ENCODE measurements at regions not wholly inside any gene's neighbourhood (a gene's known extent, or its start where the extent isn't known, plus 50 kb on each side); places are given as distances from the start of the nearest gene placed in this dataset.
"Not testable (repeated sequence)": the region's sequence is repeated elsewhere in the genome, so short reads cannot be mapped to it uniquely, and the experiment has no call there.

- DNase-seq (ENCODE audit: low read depth, low spot score), result no peak
Observed at GRCh38 chr10:108612485-108612884, 1310.8 kb downstream of the XPNPEP1 start.

- DNase-seq (ENCODE audit: low read depth, low spot score), result no peak
Observed at GRCh38 chr10:108608860-108609259, 1314.5 kb downstream of the XPNPEP1 start.

GRCh38 chr10:108601851-108602250 lies 1321.5 kb downstream of the XPNPEP1 start:
- no peak for DNase-seq (ENCODE audit: low read depth, low spot score)

DNA sequence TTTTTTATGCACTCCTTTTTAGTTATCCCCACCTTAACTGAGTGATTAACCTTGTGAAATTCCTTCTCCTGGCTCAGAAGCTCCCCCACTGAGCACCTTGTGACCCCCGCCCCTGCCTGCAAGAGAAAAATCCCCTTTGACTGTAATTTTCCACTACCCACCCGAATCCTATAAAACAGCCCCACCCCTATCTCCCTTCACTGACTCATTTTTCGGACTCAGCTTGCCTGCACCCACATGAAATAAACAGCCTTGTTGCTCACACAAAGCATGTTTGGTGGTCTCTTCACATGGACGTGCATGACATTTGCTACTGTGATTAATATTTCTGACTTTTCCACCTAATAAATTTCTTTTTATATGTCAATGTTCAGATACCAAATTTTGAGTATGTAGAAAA lies 1322.8 kb downstream of the XPNPEP1 start:
- DNase-seq (ENCODE audit: low read depth, low spot score), result not testable (repeated sequence)

DNA sequence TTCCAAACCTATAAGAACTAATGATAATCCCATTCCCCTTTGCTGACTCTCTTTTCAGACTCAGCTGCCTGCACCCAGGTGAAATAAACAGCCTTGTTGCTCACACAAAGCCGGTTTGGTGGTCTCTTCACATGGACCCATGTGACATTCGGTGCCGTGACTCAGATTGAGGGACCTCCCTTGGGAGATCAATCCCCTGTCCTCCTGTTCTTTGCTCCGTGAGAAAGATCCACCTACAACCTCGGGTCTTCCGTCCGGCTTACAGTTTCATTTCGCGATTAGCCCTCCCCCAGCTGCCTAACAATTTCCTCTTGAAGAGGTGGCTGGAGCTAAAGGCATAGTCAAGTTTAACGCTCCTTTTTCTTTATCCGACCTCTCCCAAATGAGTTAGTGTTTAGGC lies 1324.0 kb downstream of the XPNPEP1 start:
- not testable (repeated sequence) for DNase-seq (ENCODE audit: low read depth, low spot score)

DNA sequence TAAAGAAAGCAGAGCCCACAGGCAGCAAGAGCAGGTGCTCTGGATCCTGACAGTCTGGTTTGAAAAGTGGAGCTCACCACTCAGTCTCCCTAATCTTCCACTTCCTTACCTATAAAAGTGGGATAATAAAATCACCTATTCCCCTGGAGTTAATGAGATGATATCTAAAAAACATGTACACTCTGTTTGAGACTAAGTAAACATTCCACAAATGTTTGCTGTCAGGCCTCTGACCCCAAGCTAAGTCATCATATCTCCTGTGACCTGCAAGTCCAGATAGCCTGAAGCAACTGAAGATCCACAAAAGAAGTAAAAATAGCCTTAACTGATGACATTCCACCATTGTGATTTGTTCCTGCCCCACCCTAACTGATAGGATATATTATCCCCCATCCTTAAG lies 1324.5 kb downstream of the XPNPEP1 start:
- DNase-seq (ENCODE audit: low read depth, low spot score), result no peak

- peak; percentile 64 for DNase-seq (ENCODE audit: low read depth, low spot score)
Observed at GRCh38 chr10:108598320-108598695, 1325.0 kb downstream of the XPNPEP1 start.

DNA sequence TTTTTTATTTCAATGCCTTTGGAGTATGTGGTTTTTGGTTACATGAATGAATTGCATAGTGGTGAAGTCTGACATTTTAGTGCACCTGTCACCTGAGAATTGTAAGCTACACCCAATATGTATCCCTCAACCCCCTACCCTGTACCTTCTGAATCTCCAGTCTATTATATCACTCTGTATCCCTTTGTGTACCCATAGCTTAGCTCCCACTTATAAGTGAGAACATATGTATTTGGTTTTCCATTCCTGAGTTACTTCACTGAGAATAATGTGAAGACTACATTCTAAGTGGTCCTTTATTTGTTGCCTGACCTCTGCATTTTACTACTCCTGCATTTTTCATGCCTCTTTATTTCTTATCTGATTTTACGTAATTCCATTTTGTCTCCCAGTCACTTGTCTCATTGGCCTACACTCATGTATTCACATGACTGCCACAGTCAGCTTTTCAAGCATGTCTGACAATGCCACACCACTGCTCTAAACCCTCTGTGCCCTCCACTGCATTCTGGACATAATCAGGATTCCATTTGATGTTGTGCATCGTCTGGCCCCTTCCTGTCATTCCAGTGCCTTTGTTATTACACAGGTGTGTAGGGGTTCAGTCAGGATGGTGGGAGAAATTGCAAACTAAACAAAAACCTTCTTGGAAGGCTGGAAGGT lies 1325.5 kb downstream of the XPNPEP1 start:
- DNase-seq (ENCODE audit: low read depth, low spot score), result no peak

DNA sequence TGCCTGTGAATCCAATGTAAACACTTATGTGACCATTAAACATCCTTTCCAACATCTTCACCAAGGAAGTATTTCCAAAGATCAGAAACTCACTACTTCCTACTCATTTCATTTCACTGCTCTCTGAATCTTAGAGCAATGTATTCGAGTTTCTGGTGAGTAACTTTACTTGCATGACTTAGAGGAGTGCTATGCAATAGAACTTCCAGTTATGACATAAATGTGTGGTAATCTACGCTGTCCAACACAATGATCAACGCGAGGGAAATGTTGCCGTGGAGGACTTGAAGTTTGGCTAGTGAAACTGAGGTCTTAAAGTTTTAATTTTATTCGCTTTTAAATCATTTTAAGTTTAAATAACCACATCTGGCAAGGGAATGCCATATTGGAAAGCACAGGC lies 1326.3 kb downstream of the XPNPEP1 start:
- DNase-seq (ENCODE audit: low read depth, low spot score), result no peak

GRCh38 chr10:108592956-108593355 lies 1330.4 kb downstream of the XPNPEP1 start:
- DNase-seq (ENCODE audit: low read depth, low spot score), result no peak

GRCh38 chr10:108591417-108591816 lies 1331.9 kb downstream of the XPNPEP1 start:
- no peak for DNase-seq (ENCODE audit: low read depth, low spot score)

- DNase-seq (ENCODE audit: low read depth, low spot score), result no peak
Observed at GRCh38 chr10:108586424-108586823, 1336.9 kb downstream of the XPNPEP1 start.

DNA sequence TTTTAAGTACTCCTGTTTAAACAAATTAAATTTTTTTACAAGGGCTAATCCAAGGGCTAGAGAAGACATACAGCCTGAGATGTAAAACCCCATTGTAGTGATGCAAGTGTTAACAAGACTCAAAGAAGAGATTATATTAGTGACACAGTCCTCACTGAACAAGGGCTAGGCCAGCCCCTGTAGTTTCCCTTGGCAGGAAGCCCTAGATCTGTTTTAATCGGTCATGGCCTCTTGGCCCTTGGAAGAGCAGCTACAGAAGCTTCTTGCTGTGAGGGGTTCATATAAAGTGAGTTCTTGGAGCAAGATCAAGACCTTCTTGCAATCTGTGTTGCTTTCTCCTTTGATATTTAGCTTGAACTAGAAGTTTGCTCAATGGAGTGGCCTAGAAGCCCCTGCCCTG lies 1339.4 kb downstream of the XPNPEP1 start:
- no peak for DNase-seq (ENCODE audit: low read depth, low spot score)

DNA sequence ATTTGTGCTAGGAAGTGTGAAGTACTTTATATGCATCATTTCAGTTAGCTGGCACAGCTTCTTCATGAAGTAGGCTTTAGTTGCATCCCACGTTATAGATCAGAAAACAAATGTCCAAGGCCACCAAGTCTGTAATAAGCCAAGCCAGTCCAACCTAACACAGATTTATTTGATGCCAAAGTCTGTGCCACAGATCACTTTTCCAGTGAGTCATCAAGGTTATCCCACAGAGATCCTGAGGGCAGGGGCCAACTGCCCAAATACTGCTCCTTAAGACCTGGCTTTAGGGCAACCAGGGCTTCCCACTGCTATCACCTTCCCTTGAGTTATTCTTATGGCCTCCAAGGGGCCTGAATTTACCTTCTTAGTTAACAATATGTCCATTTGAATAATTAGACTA lies 1340.4 kb downstream of the XPNPEP1 start:
- no peak for DNase-seq (ENCODE audit: low read depth, low spot score)

DNA sequence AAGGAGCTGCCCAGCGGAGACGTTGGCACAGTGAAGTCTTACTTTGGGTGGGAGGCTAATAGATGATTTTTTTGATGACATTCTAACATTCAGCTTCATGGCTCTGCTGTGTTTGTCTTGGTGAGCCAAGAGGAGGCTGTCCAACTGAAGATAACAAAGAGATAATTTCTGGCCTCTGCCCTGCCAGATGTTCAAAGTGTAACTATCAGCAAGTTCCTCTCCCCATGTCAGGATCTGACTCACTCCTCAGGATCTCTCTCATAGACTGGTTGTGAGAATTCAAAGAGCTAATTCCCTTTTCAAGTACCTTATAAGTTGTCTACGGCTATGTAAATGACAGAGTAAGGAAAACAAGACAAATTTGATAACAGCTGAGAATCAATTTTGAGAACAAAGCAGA lies 1340.9 kb downstream of the XPNPEP1 start:
- DNase-seq (ENCODE audit: low read depth, low spot score), result no peak

DNA sequence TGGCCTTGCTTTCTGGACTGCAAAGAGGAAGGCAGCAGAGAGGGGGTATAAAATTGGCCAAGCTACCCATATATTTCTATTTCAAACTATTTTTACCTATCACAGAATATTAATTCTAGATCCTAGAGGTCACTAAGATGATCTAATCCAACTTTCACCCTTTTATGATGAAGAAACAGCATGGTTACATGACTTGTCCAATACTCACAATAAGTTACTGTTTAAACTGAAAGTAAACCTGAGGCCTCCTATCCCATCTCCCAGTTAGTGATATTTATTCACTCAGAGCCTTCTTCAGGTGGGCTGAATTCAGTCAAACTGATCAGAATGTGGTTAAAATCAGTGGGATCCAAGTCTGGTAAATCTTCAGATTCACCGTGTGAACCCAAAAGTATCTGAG lies 1345.1 kb downstream of the XPNPEP1 start:
- DNase-seq (ENCODE audit: low read depth, low spot score), result no peak

- DNase-seq (ENCODE audit: low read depth, low spot score), result no peak
Observed at GRCh38 chr10:108574233-108574632, 1349.1 kb downstream of the XPNPEP1 start.

GRCh38 chr10:108568824-108569223 lies 1354.5 kb downstream of the XPNPEP1 start:
- no peak for DNase-seq (ENCODE audit: low read depth, low spot score)

GRCh38 chr10:108567899-108568752 lies 1355.2 kb downstream of the XPNPEP1 start:
- no peak for DNase-seq (ENCODE audit: low read depth, low spot score)

GRCh38 chr10:108566316-108567107 lies 1356.8 kb downstream of the XPNPEP1 start:
- no peak for DNase-seq (ENCODE audit: low read depth, low spot score)

DNA sequence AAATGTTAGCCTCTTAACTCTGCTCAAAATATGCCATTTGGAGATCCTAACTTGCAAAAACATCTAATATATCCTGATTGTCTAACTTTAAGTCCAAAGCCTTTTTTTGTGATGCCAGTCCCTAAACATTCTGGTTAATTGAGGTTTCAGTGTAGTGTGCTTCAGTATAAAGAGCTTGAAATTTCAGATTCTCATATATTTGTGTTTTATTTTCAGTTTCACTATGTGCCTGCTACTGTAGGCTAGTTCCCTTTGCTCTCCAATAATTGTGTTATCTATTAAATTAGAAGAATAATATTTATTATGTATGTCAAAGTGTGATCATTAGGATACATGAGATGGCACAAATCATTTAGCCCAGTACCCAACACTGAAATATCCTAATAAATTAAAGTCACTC lies 1361.2 kb downstream of the XPNPEP1 start:
- no peak for DNase-seq (ENCODE audit: low read depth, low spot score)

DNA sequence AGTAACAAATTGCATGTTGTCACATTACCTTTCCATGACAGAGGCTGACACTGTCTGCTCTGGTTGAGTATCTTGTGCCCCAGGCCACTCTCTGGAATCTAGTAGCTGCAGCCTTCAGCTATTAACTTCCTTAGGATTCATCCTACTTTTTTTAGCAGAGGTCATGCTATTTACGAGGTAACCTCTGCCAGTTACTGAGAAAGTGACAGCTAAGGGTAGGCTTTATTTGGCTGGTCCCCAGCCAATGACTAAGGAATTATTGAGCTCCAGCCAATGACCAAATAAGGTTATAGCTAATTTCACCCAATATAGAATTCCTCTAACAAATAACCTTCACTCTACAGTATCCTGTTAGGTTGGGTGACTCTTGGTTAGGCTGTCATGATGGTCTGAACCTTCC lies 1361.7 kb downstream of the XPNPEP1 start:
- DNase-seq (ENCODE audit: low read depth, low spot score), result no peak

Measured in iPS DF 19.7 (cell line).